Pancreas (tissue), 10 donors: ENCODE measurements at regions not wholly inside any gene's neighbourhood (a gene's known extent, or its start where the extent isn't known, plus 50 kb on each side); places are given as distances from the start of the nearest gene placed in this dataset.
A peak's percentile ranks its signal among the peaks of the same experiment; 100 is the strongest.

Source experiments
- ATAC-seq, 4 donors: fragments of 200-7000 bp; cut with Tn5 transposase; one replicate each; pipeline versions ENCODE4 v1.8.0 to v1.9.1; 2020; ENCODE audit warnings: mild to moderate bottlenecking in 4 of 4, moderate library complexity in 4 of 4
- DNase-seq, 6 donors: peaks; one replicate each; pipeline ENCODE4 v3.0.0-alpha.2; 2020
- FAIRE-seq: peaks from 2 replicates; lab custom pipeline; 2012; peaks lifted over from hg19 to GRCh38; lab: Jason Lieb, UNC
- H3K27ac ChIP-seq, 4 donors: fragments of 200-600 bp; sonication (generic); 1 replicate in 3 of 4; 2 replicates in 1 of 4; pipeline versions ENCODE4 v1.5.0 to v1.8.0; 2020
- H3K27me3 ChIP-seq, 4 donors: fragments of 200-600 bp; one replicate each; pipeline ENCODE4 v1.8.0; 2021
- H3K36me3 ChIP-seq, 3 donors: fragments of 200-600 bp; sonication (generic) in 1 of 3; one replicate each; pipeline versions ENCODE4 v1.5.0 to v1.8.0; 2020 to 2021
- H3K4me1 ChIP-seq, 3 donors: fragments of 200-600 bp; one replicate each; pipeline ENCODE4 v1.8.0; 2021
- H3K4me3 ChIP-seq, 4 donors: fragments of 200-600 bp; sonication (generic) in 2 of 4; one replicate each; pipeline versions ENCODE4 v1.5.0 to v1.8.0; 2020 to 2021
- H3K9me3 ChIP-seq, 4 donors: fragments of 200-600 bp; one replicate each; pipeline ENCODE4 v1.8.0; 2021
- CTCF ChIP-seq, 4 donors: fragments of 200-600 bp; sonication (generic) in 3 of 4; IDR thresholded peaks; one replicate each; pipeline versions ENCODE4 v1.5.0 to v1.8.0; 2021; ENCODE audit warnings: antibody characterized with exemption in 4 of 4
- WGBS, 2 donors: extraction: QIAGEN DNeasy Blood & Tissue Kit; methylation state at CpG; one replicate each; pipeline ENCODE4 v1.1.7; 2013; 5-methylcytosine and 5-hydroxymethylcytosine counted together
- intact Hi-C, 3 donors: fragments of 100-400 bp; cut with DNase I; formaldehyde crosslinking; loops; one replicate each; pipeline versions ENCODE4 v1.11.1 to v1.14.2; 2022
- donor health status: healthy with polysubstance abuse.
- donor health status: DM: no; HTN: no; CAD: no; lungs with moderate emphysema.
- donor health status: DM: no; HTN: no; CAD: no.
- donor health status: control.
- donor health status: control.
- donor health status: Bipolar disorder and iron deficiency.
- donor health status: DM: yes; HTN: yes; CAD: no.
- donor health status: DM: no; HTN: no; CAD: no.
- donor health status: DM: no; HTN: no; CAD: no.
- donor health status: DM: yes; HTN: yes; CAD: no.

GRCh38 chr5:58127255-58128220 is 332.3 kb downstream of the PLK2 start:
- WGBS, 2 donors: 8 to 13% methylated on average over 11 of the region's 11 CpGs
- Histone ChIP-seq H3K27me3 (no peaks in the 10 kb centered on the region), H3K4me1 (peaks cover 15 to 25% (median 17%) of the 10 kb centered on the region in 3 donors), H3K9me3 (no peaks in the 10 kb centered on the region), H3K4me3 (peak overlapping the region in 2 of 4 donors; percentile 4 to 10), H3K36me3 (no peaks in the 10 kb centered on the region), H3K27ac (peak overlapping the region; percentile 49 to 81 (median 65))
- FAIRE-seq (no peak), ATAC-seq (peak; percentile 66 to 80 (median 78)), DNase-seq (peak in 3 of 6 donors; percentile 16 to 28 (median 22))
- TF ChIP-seq CTCF (IDR thresholded peaks at IDR 0.05): no peak
- intact Hi-C loops: no loop called here

- no peak for TF ChIP-seq CTCF (IDR thresholded peaks at IDR 0.05)
- H3K27ac ChIP-seq: no peak overlapping the region
- 65 to 71% methylated on average over 4 of the region's 4 CpGs for WGBS, 2 donors
- FAIRE-seq: no peak
- H3K4me1 ChIP-seq: peaks cover 15 to 25% (median 17%) of the 10 kb centered on the region in 3 donors
- H3K36me3 ChIP-seq: no peaks in the 10 kb centered on the region
- no peak for DNase-seq
- no peak for ATAC-seq
- H3K27me3 ChIP-seq: no peaks in the 10 kb centered on the region
- H3K9me3 ChIP-seq: no peaks in the 10 kb centered on the region
- intact Hi-C loops: no loop called here
- H3K4me3 ChIP-seq: no peak overlapping the region
Observed at GRCh38 chr5:58123501-58123900, 336.4 kb downstream of the PLK2 start.

- Histone ChIP-seq H3K4me1 (peaks cover 15 to 25% (median 17%) of the 10 kb centered on the region in 3 donors), H3K27me3 (no peaks in the 10 kb centered on the region), H3K4me3 (no peak overlapping the region), H3K27ac (no peak overlapping the region), H3K36me3 (no peaks in the 10 kb centered on the region), H3K9me3 (no peaks in the 10 kb centered on the region)
- DNase-seq (no peak), ATAC-seq (no peak), FAIRE-seq (no peak)
- WGBS, 2 donors: 42 to 44% methylated on average over 3 of the region's 3 CpGs
- TF ChIP-seq CTCF (IDR thresholded peaks at IDR 0.05): no peak
- intact Hi-C loops: no loop called here
Observed at GRCh38 chr5:58122848-58123392, 337.0 kb downstream of the PLK2 start.

GRCh38 chr5:58122157-58122556 is 337.7 kb downstream of the PLK2 start:
- ATAC-seq: no peak
- no peak for FAIRE-seq
- H3K27me3 ChIP-seq: no peaks in the 10 kb centered on the region
- H3K36me3 ChIP-seq: no peaks in the 10 kb centered on the region
- H3K4me1 ChIP-seq: peaks cover 11 to 20% (median 15%) of the 10 kb centered on the region in 3 donors
- 92 to 96% methylated on average over 2 of the region's 2 CpGs for WGBS, 2 donors
- no peak overlapping the region for H3K4me3 ChIP-seq
- no peak for TF ChIP-seq CTCF (IDR thresholded peaks at IDR 0.05)
- no peak for DNase-seq
- no peaks in the 10 kb centered on the region for H3K9me3 ChIP-seq
- H3K27ac ChIP-seq: no peak overlapping the region
- intact Hi-C loops: no loop called here
